Fibroblast of skin of left quadriceps (primary cell): ENCODE measurements at regions not wholly inside any gene's neighbourhood (a gene's known extent, or its start where the extent isn't known, plus 50 kb on each side); places are given as distances from the start of the nearest gene placed in this dataset.

Experiments used
- DNase-seq, 2 experiments: peaks; one replicate each; pipeline ENCODE4 v3.0.0-alpha.2; 2013; ENCODE audit warnings: low read depth in 2 of 2

DNA sequence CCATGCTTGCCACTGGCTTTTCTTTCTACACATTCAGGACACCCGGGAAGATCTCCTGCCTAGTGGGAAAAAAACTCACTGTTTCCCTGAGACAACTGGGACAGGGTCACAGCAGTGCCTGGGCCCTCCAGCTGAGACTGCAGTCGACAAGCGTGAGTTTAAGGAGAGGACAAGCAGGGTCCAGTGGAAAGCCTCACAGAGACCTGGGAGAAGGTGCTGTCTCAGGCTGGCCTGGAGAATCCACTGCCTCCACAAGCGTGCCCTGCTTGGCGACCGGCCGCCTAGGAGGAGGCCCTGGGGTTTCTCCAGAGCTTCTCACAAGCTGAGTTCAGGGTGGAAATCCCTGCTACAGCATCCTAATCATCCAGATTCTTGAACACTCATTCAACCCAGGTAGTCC lies 519.6 kb upstream of the RAB6C start:
- no peak for DNase-seq

DNA sequence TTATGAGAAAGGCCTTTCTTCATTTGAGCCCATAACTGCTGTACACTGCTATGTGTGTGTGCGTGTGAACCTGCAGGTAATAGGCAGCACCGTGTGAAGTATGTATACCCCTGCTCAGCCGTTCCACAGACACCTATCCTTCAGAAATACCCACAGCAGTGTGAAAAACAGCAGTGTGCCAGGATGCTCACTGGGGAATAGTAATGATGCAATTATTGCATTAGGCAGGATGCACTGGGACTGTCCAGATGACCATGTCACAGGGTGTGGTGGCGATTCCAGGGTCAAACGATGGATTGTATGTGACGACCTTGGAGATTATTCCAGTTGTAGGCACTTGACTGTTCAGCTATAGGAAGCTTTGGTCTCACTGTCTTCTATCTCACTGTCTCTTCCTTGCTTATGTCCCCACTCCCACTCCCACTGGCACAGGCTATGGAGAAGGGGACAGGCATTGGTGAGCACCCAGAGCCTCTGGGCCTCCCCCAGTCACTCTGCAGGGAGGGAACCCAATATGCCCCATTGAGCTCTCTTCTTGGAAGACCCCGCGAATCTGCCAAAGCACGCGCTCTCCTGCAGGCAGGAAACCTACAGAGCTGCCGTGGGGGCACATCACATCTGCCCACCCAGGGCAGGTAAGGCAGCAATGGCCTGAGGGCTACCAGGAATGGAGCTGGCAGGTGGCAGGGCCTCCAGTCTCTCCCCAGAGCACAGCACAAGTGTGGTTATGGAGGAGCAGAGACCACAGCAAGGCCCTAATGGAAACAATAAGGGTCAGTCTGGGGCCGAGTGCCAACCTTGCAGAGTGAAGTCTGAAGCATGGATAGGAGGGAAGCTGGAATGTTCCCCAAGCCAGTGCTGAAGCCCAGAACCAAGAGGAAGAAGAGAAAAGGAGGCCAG lies 518.9 kb upstream of the RAB6C start:
- DNase-seq = no peak

DNA sequence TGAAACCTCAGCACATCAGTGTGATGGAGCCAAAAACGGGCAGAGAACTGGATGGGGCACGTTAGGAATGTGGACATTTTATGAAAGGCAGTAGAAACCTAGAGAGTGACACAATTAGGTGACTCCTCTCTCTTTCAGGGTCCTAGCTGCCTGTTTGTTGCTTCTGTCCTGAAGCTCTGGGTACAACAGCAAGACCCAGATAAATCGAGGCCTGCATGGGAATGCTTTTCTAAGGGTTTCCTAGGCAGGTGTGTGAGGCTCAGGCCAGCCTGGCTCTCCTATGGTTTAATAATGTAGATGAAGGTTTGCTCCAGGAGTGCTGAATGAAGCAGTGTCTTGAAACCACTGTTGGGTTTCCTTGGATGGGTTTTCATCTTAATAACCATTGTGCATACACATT lies 517.1 kb upstream of the RAB6C start:
- no peak for DNase-seq

- no peak for DNase-seq
These were observed 516.5 kb upstream of the RAB6C start for GRCh38 chr2:129462967-129463366.

GRCh38 chr2:129464036-129464435 lies 515.4 kb upstream of the RAB6C start:
- no peak for DNase-seq

- DNase-seq = no peak
These were observed 514.8 kb upstream of the RAB6C start for GRCh38 chr2:129464631-129465030.

- DNase-seq = no peak
These were observed 514.4 kb upstream of the RAB6C start for GRCh38 chr2:129465045-129465444.

DNA sequence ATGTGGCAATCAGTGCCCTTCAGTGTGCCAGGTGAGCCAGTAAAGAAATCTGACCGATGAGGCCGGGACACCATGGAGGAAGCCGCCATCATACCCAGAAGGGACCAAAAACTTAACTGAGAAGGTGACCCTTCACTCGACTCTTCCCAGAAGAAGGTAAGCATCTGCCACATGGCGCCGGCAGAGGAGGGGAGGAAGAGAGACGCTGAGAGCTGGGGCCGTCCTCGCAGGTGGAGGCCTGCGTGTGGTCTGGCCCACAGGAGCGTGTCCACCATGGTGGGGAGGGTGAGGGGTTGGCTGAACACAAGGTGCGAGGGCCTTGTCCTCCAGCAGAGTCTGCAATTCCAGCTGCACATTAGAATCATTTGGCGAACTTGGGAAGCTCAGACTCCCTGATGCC lies 513.1 kb upstream of the RAB6C start:
- no peak for DNase-seq

DNA sequence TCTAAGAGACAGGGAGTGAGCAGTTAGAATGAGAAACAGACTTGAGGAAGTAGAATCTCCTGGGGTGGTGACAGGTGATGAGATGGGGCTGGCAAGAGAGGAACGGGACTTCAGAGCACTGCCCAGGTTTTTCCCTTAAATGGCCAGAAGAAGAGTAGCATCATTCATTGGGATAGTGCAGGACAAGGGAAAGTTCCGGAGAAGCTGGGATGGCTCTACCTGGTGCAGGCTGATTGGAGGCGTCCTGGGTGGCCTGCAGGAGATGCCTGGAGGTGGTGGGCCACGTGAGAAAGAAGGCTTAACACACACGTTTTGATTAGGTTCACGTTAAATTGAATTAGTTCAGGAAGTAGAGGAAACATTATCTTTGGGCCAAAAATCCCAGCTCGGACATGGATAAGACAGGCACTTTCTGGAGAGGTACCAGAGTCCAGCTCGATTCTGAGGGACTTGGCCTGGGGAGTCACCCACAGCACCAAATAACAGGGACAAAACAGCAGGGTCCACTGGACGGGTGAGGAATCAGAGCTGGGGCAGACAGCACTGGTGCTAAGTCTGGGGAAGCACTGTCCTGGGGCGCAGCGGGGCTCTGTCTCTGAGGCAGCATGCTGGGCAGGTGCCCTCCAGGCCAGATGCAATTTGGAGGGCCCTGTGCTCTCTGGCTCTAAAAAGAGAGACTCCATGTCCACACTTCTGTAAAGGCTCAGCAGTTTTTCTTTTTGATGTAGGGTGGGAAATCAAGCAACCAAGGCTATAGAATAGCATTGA lies 512.3 kb upstream of the RAB6C start:
- no peak for DNase-seq

- DNase-seq = no peak
These were observed 511.5 kb upstream of the RAB6C start for GRCh38 chr2:129467941-129468340.

DNA sequence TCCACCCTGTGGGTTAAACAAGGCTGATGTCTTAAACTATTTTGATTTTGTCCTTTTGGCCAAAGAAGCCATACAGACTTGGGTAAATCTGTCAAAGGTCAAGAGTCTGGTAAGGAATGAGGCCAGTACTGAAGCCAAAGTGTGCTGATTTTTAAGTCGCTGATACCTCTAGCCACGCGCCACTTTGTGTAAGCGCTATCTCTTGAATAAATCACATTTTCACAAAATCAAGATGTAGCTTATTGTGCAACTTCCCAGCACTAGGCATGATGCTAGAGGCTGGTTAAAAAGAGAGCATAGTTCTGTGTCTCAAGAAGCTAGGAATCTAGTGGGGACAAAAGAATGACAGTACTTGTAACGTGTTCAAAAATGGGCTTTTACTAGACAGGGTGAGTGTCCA lies 510.6 kb upstream of the RAB6C start:
- no peak for DNase-seq

GRCh38 chr2:129469389-129469788 lies 510.1 kb upstream of the RAB6C start:
- no peak for DNase-seq

- DNase-seq = no peak
These were observed 509.6 kb upstream of the RAB6C start for GRCh38 chr2:129469871-129470270.

- no peak for DNase-seq
These were observed 500.5 kb upstream of the RAB6C start for GRCh38 chr2:129478902-129479517.

DNA sequence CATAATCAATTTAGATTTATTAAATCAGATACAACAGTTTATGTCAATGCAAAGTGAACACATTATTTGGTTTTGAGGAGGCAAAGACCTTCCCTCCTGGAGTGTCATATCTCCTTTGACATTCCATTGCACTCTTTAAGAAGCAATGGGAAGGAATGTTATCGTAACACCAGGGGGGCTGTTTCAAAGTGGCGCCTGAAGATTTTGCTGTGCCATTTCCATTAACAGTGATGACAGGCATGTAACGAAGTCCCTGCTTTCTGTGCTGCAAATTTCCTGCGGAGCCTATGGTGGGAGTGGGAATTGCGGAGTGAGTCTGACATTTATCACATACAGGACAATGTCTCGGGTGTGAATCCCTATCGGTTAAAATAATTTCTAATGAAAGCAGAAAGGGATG lies 499.6 kb upstream of the RAB6C start:
- no peak for DNase-seq

DNA sequence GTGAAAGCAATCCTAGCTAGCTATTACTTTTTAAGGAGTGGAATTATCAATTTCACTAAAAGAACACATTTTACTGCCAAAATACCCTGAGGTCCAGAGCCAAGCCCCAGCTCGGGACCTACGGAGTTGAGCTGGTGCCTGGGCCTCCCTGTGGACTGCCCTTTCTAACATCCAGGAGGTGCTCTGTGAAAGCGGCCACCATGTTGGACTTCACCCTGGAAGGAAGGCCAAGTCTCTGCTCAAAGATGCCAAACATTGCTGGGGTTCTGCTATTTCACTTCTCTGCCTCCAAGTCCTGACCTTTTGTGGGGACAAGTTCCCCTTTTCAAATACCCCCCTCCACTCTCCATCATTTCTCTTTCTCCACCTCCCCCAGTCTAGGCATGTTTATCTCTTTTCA lies 498.7 kb upstream of the RAB6C start:
- DNase-seq = no peak

GRCh38 chr2:129481306-129482219 lies 497.9 kb upstream of the RAB6C start:
- DNase-seq = no peak

- no peak for DNase-seq
These were observed 496.8 kb upstream of the RAB6C start for GRCh38 chr2:129482626-129483025.

- no peak for DNase-seq
These were observed 496.1 kb upstream of the RAB6C start for GRCh38 chr2:129483366-129483765.

DNA sequence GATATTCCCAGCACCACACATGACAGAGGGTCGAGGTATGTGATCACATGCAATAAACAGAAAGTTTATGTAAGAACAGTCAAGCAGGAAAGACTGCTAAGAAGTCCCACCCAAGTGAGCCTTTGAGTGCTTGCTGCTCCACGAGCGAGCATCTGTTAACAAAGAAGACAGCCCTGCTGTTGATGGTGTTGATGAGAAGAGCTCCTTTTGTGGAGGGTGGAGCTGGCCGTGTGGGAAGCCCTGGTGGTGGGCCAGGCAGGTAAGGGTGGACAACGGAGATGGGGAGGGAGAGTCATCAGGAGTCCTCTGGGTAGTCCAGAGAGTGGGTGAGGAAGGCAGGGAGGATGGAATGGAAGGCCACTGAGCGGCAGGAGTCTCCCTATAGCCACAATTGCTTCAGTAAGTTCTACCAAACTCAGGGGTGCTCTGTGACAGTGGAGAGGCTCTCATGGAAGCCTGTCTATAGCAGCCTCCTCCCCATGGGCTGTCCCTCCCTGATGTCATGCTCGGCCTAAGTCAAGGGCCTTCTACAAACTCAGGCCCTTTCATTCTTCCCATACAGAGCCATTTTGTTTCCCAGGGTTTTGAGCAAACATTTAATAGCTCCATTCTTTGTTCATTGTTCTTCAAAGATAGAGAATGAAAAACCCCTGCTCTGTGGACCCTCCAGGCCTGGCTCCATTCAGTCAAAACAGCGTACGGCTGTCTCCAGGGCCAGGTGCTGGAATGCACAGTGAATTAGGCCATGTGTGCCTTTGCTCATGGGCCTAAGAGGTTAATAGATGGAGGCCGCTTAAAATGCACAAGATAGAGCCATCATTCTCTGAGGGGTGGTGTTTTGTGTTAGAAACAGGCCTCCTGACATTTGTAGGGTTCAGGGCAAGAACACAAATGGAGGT lies 494.2 kb upstream of the RAB6C start:
- no peak for DNase-seq

DNA sequence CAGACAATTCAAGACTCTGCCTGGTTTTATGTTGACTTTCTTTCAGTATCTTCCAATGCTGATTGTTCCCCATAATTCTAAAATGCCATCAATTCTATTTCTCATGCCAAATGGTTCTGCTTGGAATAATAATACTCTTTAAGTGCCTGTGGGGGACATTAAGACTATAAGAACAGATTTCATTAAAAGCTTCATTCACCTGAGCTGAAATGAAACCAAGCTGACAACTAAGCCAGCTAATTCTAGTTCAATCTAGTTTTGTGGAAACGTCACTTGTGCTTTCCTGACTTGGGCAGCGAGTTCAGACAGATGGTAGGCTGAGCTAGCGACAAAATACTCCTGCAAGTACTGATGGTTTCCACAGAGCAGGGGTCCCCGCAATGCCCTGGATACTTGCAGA lies 491.1 kb upstream of the RAB6C start:
- DNase-seq = no peak
